ENCODE measurements at regions not wholly inside any gene's neighbourhood (a gene's known extent, or its start where the extent isn't known, plus 50 kb on each side); places are given as distances from the start of the nearest gene placed in this dataset.
"Not testable (repeated sequence)": the region's sequence is repeated elsewhere in the genome, so short reads cannot be mapped to it uniquely, and the experiment has no call there.

GRCh38 chr2:3115301-3116042 lies 262.1 kb downstream of the EIPR1 start:
- H3K4me3 ChIP-seq (ENCODE audit: low read depth, low read length): no peak overlapping the region

GRCh38 chr2:3114406-3115185 lies 263.0 kb downstream of the EIPR1 start:
- no peak overlapping the region for H3K4me3 ChIP-seq (ENCODE audit: low read depth, low read length)

GRCh38 chr2:3113769-3114168 lies 263.8 kb downstream of the EIPR1 start:
- H3K4me3 ChIP-seq (ENCODE audit: low read depth, low read length): no peak overlapping the region

GRCh38 chr2:3113122-3113521 lies 264.5 kb downstream of the EIPR1 start:
- H3K4me3 ChIP-seq (ENCODE audit: low read depth, low read length): no peak overlapping the region

- no peak overlapping the region for H3K4me3 ChIP-seq (ENCODE audit: low read depth, low read length)
Observed at GRCh38 chr2:3112553-3112952, 265.1 kb downstream of the EIPR1 start.

- no peak overlapping the region for H3K4me3 ChIP-seq (ENCODE audit: low read depth, low read length)
Observed at GRCh38 chr2:3112131-3112530, 265.5 kb downstream of the EIPR1 start.

- H3K4me3 ChIP-seq (ENCODE audit: low read depth, low read length): no peak overlapping the region
Observed at GRCh38 chr2:3110994-3111666, 266.5 kb downstream of the EIPR1 start.

- no peak overlapping the region for H3K4me3 ChIP-seq (ENCODE audit: low read depth, low read length)
Observed at GRCh38 chr2:3110555-3110954, 267.1 kb downstream of the EIPR1 start.

- no peak overlapping the region for H3K4me3 ChIP-seq (ENCODE audit: low read depth, low read length)
Observed at GRCh38 chr2:3108710-3109702, 268.6 kb downstream of the EIPR1 start.

GRCh38 chr2:3108105-3108504 lies 269.5 kb downstream of the EIPR1 start:
- H3K4me3 ChIP-seq (ENCODE audit: low read depth, low read length): no peak overlapping the region

- no peak overlapping the region for H3K4me3 ChIP-seq (ENCODE audit: low read depth, low read length)
Observed at GRCh38 chr2:3107567-3107966, 270.1 kb downstream of the EIPR1 start.

- H3K4me3 ChIP-seq (ENCODE audit: low read depth, low read length): no peak overlapping the region
Observed at GRCh38 chr2:3105814-3106569, 271.6 kb downstream of the EIPR1 start.

GRCh38 chr2:3104958-3105813 lies 272.4 kb downstream of the EIPR1 start:
- not testable (repeated sequence) for H3K4me3 ChIP-seq (ENCODE audit: low read depth, low read length)

- no peak overlapping the region for H3K4me3 ChIP-seq (ENCODE audit: low read depth, low read length)
Observed at GRCh38 chr2:3104261-3104660, 273.4 kb downstream of the EIPR1 start.

- no peak overlapping the region for H3K4me3 ChIP-seq (ENCODE audit: low read depth, low read length)
Observed at GRCh38 chr2:3102922-3103569, 274.6 kb downstream of the EIPR1 start.

- H3K4me3 ChIP-seq (ENCODE audit: low read depth, low read length): no peak overlapping the region
Observed at GRCh38 chr2:3102081-3102921, 275.3 kb downstream of the EIPR1 start.

Data from iPS-11a (cell line).